ENCODE measurements at regions not wholly inside any gene's neighbourhood (a gene's known extent, or its start where the extent isn't known, plus 50 kb on each side); places are given as distances from the start of the nearest gene placed in this dataset.

DNA sequence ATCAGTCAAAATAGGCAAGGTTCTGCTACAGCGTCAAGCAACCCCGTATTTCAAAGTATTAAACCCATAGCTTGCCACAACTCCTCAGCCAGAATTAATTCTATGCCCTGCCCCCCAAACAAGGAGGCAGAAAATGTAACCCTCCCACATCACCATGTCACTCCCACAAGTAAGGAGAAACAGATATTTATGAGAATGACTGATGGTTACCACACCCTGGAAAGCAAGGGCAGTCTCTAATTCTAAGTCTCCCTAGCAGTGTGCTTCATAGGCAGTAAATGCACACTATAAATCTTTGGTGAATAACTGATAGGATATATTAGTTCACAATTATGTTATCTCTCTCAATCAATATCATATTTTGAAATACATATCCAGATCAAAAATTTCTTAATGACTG is 228.0 kb upstream of the SLC14A2 start:
- Histone ChIP-seq H4K91ac (ENCODE audit: low read depth, low read length, poor library complexity) (no peak overlapping the region), H3K9me3 (replicated peaks in 1 of 2; ENCODE audit: control insufficient read depth in 2 of 2, insufficient read depth in 1 of 2, low read depth in 1 of 2, low read length in 2 of 2) (no peaks in the 10 kb centered on the region), H2AFZ (ENCODE audit: low read length) (no peak overlapping the region), H3K4me2 (ENCODE audit: insufficient read depth, low read length, poor library complexity, severe bottlenecking) (no peak overlapping the region), H3K4me3 (ENCODE audit: low read length in 2 of 2) (no peak overlapping the region), H2BK15ac (ENCODE audit: low read length) (no peak overlapping the region), H3K14ac (ENCODE audit: low read length) (no peak overlapping the region), H2BK12ac (ENCODE audit: low read length) (no peak overlapping the region), H3K4me1 (ENCODE audit: control insufficient read depth in 2 of 2, insufficient read depth in 1 of 2, low read depth in 1 of 2, low read length in 2 of 2) (peaks cover 0 to 8% of the 10 kb centered on the region in 2 donors), H3K4ac (ENCODE audit: low read length) (no peak overlapping the region), H3K27me3 (ENCODE audit: control insufficient read depth in 3 of 3, insufficient read depth in 3 of 3, low read depth in 1 of 3, low read length in 3 of 3) (no peaks in the 10 kb centered on the region), H3K23ac (ENCODE audit: low read depth, low read length, poor library complexity) (no peak overlapping the region), H3K9ac (ENCODE audit: low read depth, low read length, poor library complexity) (no peak overlapping the region), H2AK5ac (ENCODE audit: low read depth, low read length) (no peak overlapping the region), H3K36me3 (replicated peaks in 1 of 2; ENCODE audit: control insufficient read depth in 2 of 2, insufficient read depth in 2 of 2, low read length in 2 of 2) (no peaks in the 10 kb centered on the region), H3K79me1 (ENCODE audit: low read depth, low read length) (no peaks in the 10 kb centered on the region), H2BK5ac (ENCODE audit: low read length) (no peak overlapping the region), H2BK120ac (ENCODE audit: low read depth, low read length) (no peak overlapping the region), H3K27ac (replicated peaks; ENCODE audit: low read length) (no peak overlapping the region), H4K8ac (ENCODE audit: low read depth, low read length) (no peak overlapping the region), H3K18ac (ENCODE audit: low read length) (no peak overlapping the region)
- DNase-seq (ENCODE audit: low spot score) = no peak
- no CpG with 5 or more reads among the region's 2 CpGs for WGBS, 2 donors (ENCODE audit: extremely low coverage in 2 of 2, insufficient read length in 2 of 2, insufficient replicate concordance in 1 of 2)

DNA sequence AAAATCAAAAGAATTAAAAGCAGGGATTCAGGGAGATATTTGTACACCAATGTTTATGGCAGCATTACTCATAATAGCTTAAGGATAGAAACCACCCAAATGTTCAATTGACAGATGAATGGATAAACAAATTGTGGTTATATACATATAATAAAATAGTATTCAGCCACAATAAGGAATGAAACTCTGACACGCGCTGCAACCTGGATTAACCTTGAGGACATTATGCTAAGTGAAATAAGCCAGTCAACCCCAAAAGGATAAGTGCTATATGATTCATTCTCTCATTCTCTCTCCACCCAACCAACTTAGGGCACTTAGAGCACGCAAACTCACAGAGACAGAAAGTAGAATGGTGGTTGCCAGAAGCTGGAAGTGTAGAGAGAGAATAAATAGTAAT is 216.8 kb upstream of the SLC14A2 start:
- H2AFZ ChIP-seq (ENCODE audit: low read length) = no peak overlapping the region
- H3K27ac ChIP-seq (replicated peaks; ENCODE audit: low read length) = no peak overlapping the region
- no peak for DNase-seq (ENCODE audit: low spot score)
- H3K4ac ChIP-seq (ENCODE audit: low read length) = no peak overlapping the region
- H3K4me3 ChIP-seq (ENCODE audit: low read length in 2 of 2) = no peak overlapping the region
- no peak overlapping the region for H4K8ac ChIP-seq (ENCODE audit: low read depth, low read length)
- no peak overlapping the region for H3K9ac ChIP-seq (ENCODE audit: low read depth, low read length, poor library complexity)
- H2BK12ac ChIP-seq (ENCODE audit: low read length) = no peak overlapping the region
- H3K18ac ChIP-seq (ENCODE audit: low read length) = no peak overlapping the region
- no peaks in the 10 kb centered on the region for H3K4me1 ChIP-seq (ENCODE audit: control insufficient read depth in 2 of 2, insufficient read depth in 1 of 2, low read depth in 1 of 2, low read length in 2 of 2)
- H4K91ac ChIP-seq (ENCODE audit: low read depth, low read length, poor library complexity) = no peak overlapping the region
- H3K9me3 ChIP-seq (replicated peaks in 1 of 2; ENCODE audit: control insufficient read depth in 2 of 2, insufficient read depth in 1 of 2, low read depth in 1 of 2, low read length in 2 of 2) = no peaks in the 10 kb centered on the region
- no peak overlapping the region for H2BK15ac ChIP-seq (ENCODE audit: low read length)
- H3K27me3 ChIP-seq (ENCODE audit: control insufficient read depth in 3 of 3, insufficient read depth in 3 of 3, low read depth in 1 of 3, low read length in 3 of 3) = peaks cover 0 to 3% (median 0%) of the 10 kb centered on the region in 3 experiments
- no peak overlapping the region for H3K23ac ChIP-seq (ENCODE audit: low read depth, low read length, poor library complexity)
- H2BK120ac ChIP-seq (ENCODE audit: low read depth, low read length) = no peak overlapping the region
- H2AK5ac ChIP-seq (ENCODE audit: low read depth, low read length) = no peak overlapping the region
- H3K14ac ChIP-seq (ENCODE audit: low read length) = no peak overlapping the region
- no peaks in the 10 kb centered on the region for H3K36me3 ChIP-seq (replicated peaks in 1 of 2; ENCODE audit: control insufficient read depth in 2 of 2, insufficient read depth in 2 of 2, low read length in 2 of 2)
- H3K4me2 ChIP-seq (ENCODE audit: insufficient read depth, low read length, poor library complexity, severe bottlenecking) = no peak overlapping the region
- no peak overlapping the region for H2BK5ac ChIP-seq (ENCODE audit: low read length)
- no peaks in the 10 kb centered on the region for H3K79me1 ChIP-seq (ENCODE audit: low read depth, low read length)
- WGBS, 2 donors (ENCODE audit: extremely low coverage in 2 of 2, insufficient read length in 2 of 2, insufficient replicate concordance in 1 of 2) = no CpG with 5 or more reads among the region's 3 CpGs

DNA sequence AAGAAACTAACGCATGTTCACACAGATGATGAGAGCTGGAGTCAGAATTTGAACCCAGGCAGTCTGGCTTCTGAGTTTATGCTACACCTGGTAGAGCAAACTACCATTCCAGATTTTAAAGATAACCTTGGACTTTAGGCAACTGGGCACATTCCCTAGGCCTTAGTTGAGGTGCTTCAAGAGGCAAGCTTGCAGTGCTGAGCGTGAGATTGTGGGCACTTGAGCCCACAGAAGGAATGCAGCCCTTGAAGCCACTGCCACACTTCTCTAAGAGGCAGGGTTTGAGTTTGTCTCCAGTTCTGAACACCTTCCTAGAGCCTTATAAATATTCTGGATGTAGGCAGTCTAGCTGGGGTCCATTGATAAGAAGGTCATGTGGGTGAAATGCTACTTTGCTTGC is 216.1 kb upstream of the SLC14A2 start:
- Histone ChIP-seq H2BK120ac (ENCODE audit: low read depth, low read length) (no peak overlapping the region), H2BK5ac (ENCODE audit: low read length) (no peak overlapping the region), H4K91ac (ENCODE audit: low read depth, low read length, poor library complexity) (no peak overlapping the region), H3K23ac (ENCODE audit: low read depth, low read length, poor library complexity) (no peak overlapping the region), H3K4me2 (ENCODE audit: insufficient read depth, low read length, poor library complexity, severe bottlenecking) (no peak overlapping the region), H3K4me3 (ENCODE audit: low read length in 2 of 2) (no peak overlapping the region), H3K18ac (ENCODE audit: low read length) (no peak overlapping the region), H2AFZ (ENCODE audit: low read length) (no peak overlapping the region), H3K9ac (ENCODE audit: low read depth, low read length, poor library complexity) (no peak overlapping the region), H4K8ac (ENCODE audit: low read depth, low read length) (no peak overlapping the region), H2AK5ac (ENCODE audit: low read depth, low read length) (no peak overlapping the region), H3K27me3 (ENCODE audit: control insufficient read depth in 3 of 3, insufficient read depth in 3 of 3, low read depth in 1 of 3, low read length in 3 of 3) (peaks cover 0 to 3% (median 0%) of the 10 kb centered on the region in 3 experiments), H2BK15ac (ENCODE audit: low read length) (no peak overlapping the region), H3K4me1 (ENCODE audit: control insufficient read depth in 2 of 2, insufficient read depth in 1 of 2, low read depth in 1 of 2, low read length in 2 of 2) (no peaks in the 10 kb centered on the region), H3K4ac (ENCODE audit: low read length) (no peak overlapping the region), H3K9me3 (replicated peaks in 1 of 2; ENCODE audit: control insufficient read depth in 2 of 2, insufficient read depth in 1 of 2, low read depth in 1 of 2, low read length in 2 of 2) (no peaks in the 10 kb centered on the region), H2BK12ac (ENCODE audit: low read length) (no peak overlapping the region), H3K27ac (replicated peaks; ENCODE audit: low read length) (no peak overlapping the region), H3K14ac (ENCODE audit: low read length) (no peak overlapping the region), H3K79me1 (ENCODE audit: low read depth, low read length) (no peaks in the 10 kb centered on the region), H3K36me3 (replicated peaks in 1 of 2; ENCODE audit: control insufficient read depth in 2 of 2, insufficient read depth in 2 of 2, low read length in 2 of 2) (no peaks in the 10 kb centered on the region)
- DNase-seq (ENCODE audit: low spot score) = no peak
- WGBS, 2 donors (ENCODE audit: extremely low coverage in 2 of 2, insufficient read length in 2 of 2, insufficient replicate concordance in 1 of 2) = no CpG with 5 or more reads among the region's 2 CpGs

DNA sequence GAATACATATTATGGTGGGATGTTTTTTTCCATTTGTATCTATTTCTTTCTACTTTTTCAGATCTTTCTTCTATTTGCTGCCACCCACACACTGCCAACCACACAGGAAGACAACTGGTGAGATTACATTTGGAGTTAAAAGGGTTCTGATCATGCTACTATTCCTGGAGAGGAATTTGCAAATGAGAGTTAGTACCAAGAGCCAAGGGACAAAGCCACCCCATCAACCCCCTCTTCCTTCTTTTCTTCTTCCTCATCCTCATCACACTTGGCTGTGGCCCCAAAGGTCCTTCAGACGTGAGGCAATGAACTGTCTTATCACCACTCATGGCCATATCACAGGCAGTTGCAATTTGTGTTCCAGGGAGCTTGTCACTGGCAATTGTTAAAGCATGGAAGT is 215.6 kb upstream of the SLC14A2 start:
- no CpG with 5 or more reads among the region's 1 CpG for WGBS, 2 donors (ENCODE audit: extremely low coverage in 2 of 2, insufficient read length in 2 of 2, insufficient replicate concordance in 1 of 2)
- no peak for DNase-seq (ENCODE audit: low spot score)
- H3K27ac ChIP-seq (replicated peaks; ENCODE audit: low read length) = no peak overlapping the region

More for the DNA sequence above, 215.6 kb upstream of the SLC14A2 start:
- Histone ChIP-seq H3K36me3 (replicated peaks in 1 of 2; ENCODE audit: control insufficient read depth in 2 of 2, insufficient read depth in 2 of 2, low read length in 2 of 2) (no peaks in the 10 kb centered on the region), H3K9ac (ENCODE audit: low read depth, low read length, poor library complexity) (no peak overlapping the region), H2BK5ac (ENCODE audit: low read length) (no peak overlapping the region), H3K14ac (ENCODE audit: low read length) (no peak overlapping the region), H2BK15ac (ENCODE audit: low read length) (no peak overlapping the region), H3K18ac (ENCODE audit: low read length) (no peak overlapping the region), H3K4me2 (ENCODE audit: insufficient read depth, low read length, poor library complexity, severe bottlenecking) (no peak overlapping the region), H3K27me3 (ENCODE audit: control insufficient read depth in 3 of 3, insufficient read depth in 3 of 3, low read depth in 1 of 3, low read length in 3 of 3) (peaks cover 0 to 3% (median 0%) of the 10 kb centered on the region in 3 experiments), H2BK120ac (ENCODE audit: low read depth, low read length) (no peak overlapping the region), H3K9me3 (replicated peaks in 1 of 2; ENCODE audit: control insufficient read depth in 2 of 2, insufficient read depth in 1 of 2, low read depth in 1 of 2, low read length in 2 of 2) (no peaks in the 10 kb centered on the region), H2AK5ac (ENCODE audit: low read depth, low read length) (no peak overlapping the region), H3K79me1 (ENCODE audit: low read depth, low read length) (no peaks in the 10 kb centered on the region), H3K4ac (ENCODE audit: low read length) (no peak overlapping the region), H3K4me3 (ENCODE audit: low read length in 2 of 2) (no peak overlapping the region), H4K8ac (ENCODE audit: low read depth, low read length) (no peak overlapping the region), H2BK12ac (ENCODE audit: low read length) (no peak overlapping the region), H3K4me1 (ENCODE audit: control insufficient read depth in 2 of 2, insufficient read depth in 1 of 2, low read depth in 1 of 2, low read length in 2 of 2) (no peaks in the 10 kb centered on the region), H2AFZ (ENCODE audit: low read length) (no peak overlapping the region), H4K91ac (ENCODE audit: low read depth, low read length, poor library complexity) (no peak overlapping the region), H3K23ac (ENCODE audit: low read depth, low read length, poor library complexity) (no peak overlapping the region)
